Cardiac septum (tissue), 1 donor: ENCODE measurements at regions not wholly inside any gene's neighbourhood (a gene's known extent, or its start where the extent isn't known, plus 50 kb on each side); places are given as distances from the start of the nearest gene placed in this dataset.
"Not testable (repeated sequence)": the region's sequence is repeated elsewhere in the genome, so short reads cannot be mapped to it uniquely, and the experiment has no call there.

Source experiments
- DNase-seq: peaks from one replicate; pipeline ENCODE4 v3.0.0-alpha.2; 2020; ENCODE audit warnings: low spot score
- intact Hi-C: fragments of 100-400 bp; cut with DNase I; formaldehyde crosslinking; loops from one replicate; pipeline ENCODE4 v1.14.0; 2022
- donor health status: DM: no; HTN: no; CAD: no.

GRCh38 chrX:74098407-74098806, 205.6 kb upstream of the ZCCHC13 start:
- DNase-seq, intact Hi-C loops: not testable (repeated sequence)

GRCh38 chrX:74090049-74090448, 213.9 kb upstream of the ZCCHC13 start:
- no peak for DNase-seq
- intact Hi-C loops = no loop called here

GRCh38 chrX:74085642-74086236, 218.2 kb upstream of the ZCCHC13 start:
- intact Hi-C loops = no loop called here

GRCh38 chrX:74080165-74080564, 223.8 kb upstream of the ZCCHC13 start:
- intact Hi-C loops = no loop called here
- no peak for DNase-seq

More at GRCh38 chrX:74085642-74086236, 218.2 kb upstream of the ZCCHC13 start:
- no peak for DNase-seq

GRCh38 chrX:74065831-74066390, 213.4 kb upstream of the XIST start:
- DNase-seq = no peak
- intact Hi-C loops = no loop called here

- intact Hi-C loops = no loop called here
- DNase-seq = no peak
These were observed 211.1 kb upstream of the XIST start for GRCh38 chrX:74063426-74064155.

- no peak for DNase-seq
- intact Hi-C loops = no loop called here
These were observed 209.4 kb upstream of the XIST start for GRCh38 chrX:74061879-74062278.

GRCh38 chrX:74049126-74049525, 196.6 kb upstream of the XIST start:
- intact Hi-C loops = no loop called here
- DNase-seq = no peak

GRCh38 chrX:74034066-74034465, 181.6 kb upstream of the XIST start:
- DNase-seq, intact Hi-C loops: not testable (repeated sequence)

GRCh38 chrX:74031527-74031926, 179.0 kb upstream of the XIST start:
- DNase-seq, intact Hi-C loops: not testable (repeated sequence)

GRCh38 chrX:74030766-74031165, 178.3 kb upstream of the XIST start:
- intact Hi-C loops, DNase-seq: not testable (repeated sequence)

- DNase-seq, intact Hi-C loops: not testable (repeated sequence)
These were observed 172.6 kb upstream of the XIST start for GRCh38 chrX:74025145-74025544.

GRCh38 chrX:74023203-74023602, 170.7 kb upstream of the XIST start:
- intact Hi-C loops = no loop called here
- no peak for DNase-seq

GRCh38 chrX:74018253-74018652, 165.7 kb upstream of the XIST start:
- intact Hi-C loops = loop anchor here (5.0 kb wide), 1 partner anchor 114 kb away; no protein-coding TSS in a partner anchor
- no peak for DNase-seq

- intact Hi-C loops = loop anchor here (1.0 to 5.0 kb wide), 2 partner anchors 117 to 160 kb away; no protein-coding TSS in a partner anchor
These were observed 163.0 kb upstream of the XIST start for GRCh38 chrX:74015379-74016019.

GRCh38 chrX:74009041-74009440, 156.5 kb upstream of the XIST start:
- intact Hi-C loops = no loop called here
- DNase-seq = no peak

More at GRCh38 chrX:74015379-74016019, 163.0 kb upstream of the XIST start:
- DNase-seq = no peak

GRCh38 chrX:73992019-73992418, 139.5 kb upstream of the XIST start:
- intact Hi-C loops = no loop called here
- DNase-seq = no peak

GRCh38 chrX:73987166-73987565, 134.7 kb upstream of the XIST start:
- intact Hi-C loops = no loop called here
- no peak for DNase-seq

GRCh38 chrX:73979551-73980131, 127.1 kb upstream of the XIST start:
- DNase-seq = no peak
- intact Hi-C loops = no loop called here
